ENCODE measurements at regions not wholly inside any gene's neighbourhood (a gene's known extent, or its start where the extent isn't known, plus 50 kb on each side); places are given as distances from the start of the nearest gene placed in this dataset.

GRCh38 chrX:150032742-150033141 is 94.5 kb upstream of the EOLA2 start:
- TF ChIP-seq CTCF (conservative IDR thresholded peaks at IDR 0.05): no peak
- no peak overlapping the region for H3K4me3 Mint-ChIP-seq
- H3K27me3 Mint-ChIP-seq (ENCODE audit: low read depth): no peaks in the 10 kb centered on the region
- H3K4me1 Mint-ChIP-seq: peaks cover 17% of the 10 kb centered on the region
- H3K27ac Mint-ChIP-seq (ENCODE audit: unreplicated experiment): no peak overlapping the region
- H3K9me3 Mint-ChIP-seq: peaks cover 28% of the 10 kb centered on the region
- H3K36me3 Mint-ChIP-seq (ENCODE audit: low read depth): peaks cover 10% of the 10 kb centered on the region
- DNase-seq (ENCODE audit: low read depth, low spot score): no peak

- H3K9me3 Mint-ChIP-seq: peaks cover 25% of the 10 kb centered on the region
These were observed 96.5 kb upstream of the EOLA2 start for GRCh38 chrX:150034788-150035187.

GRCh38 chrX:150035531-150035930 is 97.2 kb upstream of the EOLA2 start:
- no peak for TF ChIP-seq CTCF (conservative IDR thresholded peaks at IDR 0.05)
- Mint-ChIP-seq H3K4me3 (no peak overlapping the region), H3K4me1 (peaks cover 17% of the 10 kb centered on the region), H3K27me3 (ENCODE audit: low read depth) (no peaks in the 10 kb centered on the region), H3K9me3 (peaks cover 28% of the 10 kb centered on the region), H3K36me3 (ENCODE audit: low read depth) (peaks cover 7% of the 10 kb centered on the region), H3K27ac (ENCODE audit: unreplicated experiment) (no peak overlapping the region)
- no peak for DNase-seq (ENCODE audit: low read depth, low spot score)

More at GRCh38 chrX:150034788-150035187, 96.5 kb upstream of the EOLA2 start:
- no peak overlapping the region for H3K27ac Mint-ChIP-seq (ENCODE audit: unreplicated experiment)
- no peak overlapping the region for H3K4me3 Mint-ChIP-seq
- DNase-seq (ENCODE audit: low read depth, low spot score): no peak
- no peaks in the 10 kb centered on the region for H3K27me3 Mint-ChIP-seq (ENCODE audit: low read depth)
- no peak for TF ChIP-seq CTCF (conservative IDR thresholded peaks at IDR 0.05)
- H3K4me1 Mint-ChIP-seq: peaks cover 17% of the 10 kb centered on the region
- H3K36me3 Mint-ChIP-seq (ENCODE audit: low read depth): peaks cover 7% of the 10 kb centered on the region

- Mint-ChIP-seq H3K4me3 (no peak overlapping the region), H3K27me3 (ENCODE audit: low read depth) (no peaks in the 10 kb centered on the region), H3K27ac (ENCODE audit: unreplicated experiment) (no peak overlapping the region), H3K36me3 (ENCODE audit: low read depth) (peaks cover 7% of the 10 kb centered on the region), H3K9me3 (peaks cover 23% of the 10 kb centered on the region), H3K4me1 (peaks cover 17% of the 10 kb centered on the region)
- TF ChIP-seq CTCF (conservative IDR thresholded peaks at IDR 0.05): no peak
- no peak for DNase-seq (ENCODE audit: low read depth, low spot score)
These were observed 97.9 kb upstream of the EOLA2 start for GRCh38 chrX:150036181-150036580.

- peaks cover 4% of the 10 kb centered on the region for H3K36me3 Mint-ChIP-seq (ENCODE audit: low read depth)
- DNase-seq (ENCODE audit: low read depth, low spot score): no peak
- H3K4me3 Mint-ChIP-seq: no peak overlapping the region
- peaks cover 17% of the 10 kb centered on the region for H3K4me1 Mint-ChIP-seq
- peaks cover 20% of the 10 kb centered on the region for H3K9me3 Mint-ChIP-seq
- no peaks in the 10 kb centered on the region for H3K27me3 Mint-ChIP-seq (ENCODE audit: low read depth)
- no peak for TF ChIP-seq CTCF (conservative IDR thresholded peaks at IDR 0.05)
- no peak overlapping the region for H3K27ac Mint-ChIP-seq (ENCODE audit: unreplicated experiment)
These were observed 98.3 kb upstream of the EOLA2 start for GRCh38 chrX:150036641-150037040.

- Mint-ChIP-seq H3K4me1 (peaks cover 17% of the 10 kb centered on the region), H3K9me3 (peaks cover 19% of the 10 kb centered on the region), H3K36me3 (ENCODE audit: low read depth) (peaks cover 3% of the 10 kb centered on the region), H3K4me3 (no peak overlapping the region), H3K27me3 (ENCODE audit: low read depth) (no peaks in the 10 kb centered on the region), H3K27ac (ENCODE audit: unreplicated experiment) (no peak overlapping the region)
- TF ChIP-seq CTCF (conservative IDR thresholded peaks at IDR 0.05): no peak
- no peak for DNase-seq (ENCODE audit: low read depth, low spot score)
These were observed 98.8 kb upstream of the EOLA2 start for GRCh38 chrX:150037041-150037440.
